H1 (cell line): ENCODE measurements at regions not wholly inside any gene's neighbourhood (a gene's known extent, or its start where the extent isn't known, plus 50 kb on each side); places are given as distances from the start of the nearest gene placed in this dataset.

ENCODE experiments used
- CTCF ChIA-PET: fragments of 300-600 bp; sonication (Branson Sonifier 250); formaldehyde crosslinking; loops from one replicate; lab custom pipeline; 2021; ENCODE audit not compliant: partially characterized antibody; lab: Charles Lee
- POLR2A ChIA-PET: fragments of 300-600 bp; sonication (Branson Sonifier 250); formaldehyde crosslinking; loops from one replicate; lab custom pipeline; 2021; ENCODE audit warnings: inconsistent platforms; ENCODE audit not compliant: partially characterized antibody; lab: Charles Lee
- DNase-seq, 2 experiments: peaks; one replicate each; pipeline versions ENCODE4 v3.0.0 to v3.0.0-alpha.2; 2010 to 2022; ENCODE audit warnings: low spot score in 2 of 2, low read depth in 1 of 2, mixed read lengths in 1 of 2
- FAIRE-seq: peaks from 2 replicates; lab custom pipeline; 2011; peaks lifted over from hg19 to GRCh38; lab: Jason Lieb, UNC
- H2AFZ ChIP-seq: 2 replicates; pipeline ENCODE4 v1.8.1; 2012; ENCODE audit warnings: low read length, inconsistent platforms
- H2AK5ac ChIP-seq: 2 replicates; pipeline ENCODE4 v1.6.1; 2013; ENCODE audit warnings: low read depth, low read length
- H2BK120ac ChIP-seq: replicated peaks from 2 replicates; pipeline ENCODE3; 2013; ENCODE audit warnings: low read depth, low read length, inconsistent platforms
- H2BK12ac ChIP-seq: 2 replicates; pipeline ENCODE4 v1.6.1; 2013; ENCODE audit warnings: low read depth, low read length
- H2BK15ac ChIP-seq: 2 replicates; pipeline ENCODE4 v1.6.1; 2013; ENCODE audit warnings: low read length
- H2BK20ac ChIP-seq: 2 replicates; pipeline ENCODE4 v1.6.1; 2013; ENCODE audit warnings: low read length
- H2BK5ac ChIP-seq: 2 replicates; pipeline ENCODE4 v1.6.1; 2013; ENCODE audit warnings: low read depth, low read length
- H3K14ac ChIP-seq: 2 replicates; pipeline ENCODE4 v1.6.1; 2013; ENCODE audit warnings: inconsistent platforms; ENCODE audit not compliant: insufficient read length
- H3K18ac ChIP-seq: 2 replicates; pipeline ENCODE4 v1.6.1; 2013; ENCODE audit warnings: low read length; ENCODE audit errors: extremely low read depth
- H3K23ac ChIP-seq: 2 replicates; pipeline ENCODE4 v1.6.1; 2013; ENCODE audit warnings: inconsistent platforms; ENCODE audit not compliant: insufficient read length
- H3K23me2 ChIP-seq: 2 replicates; pipeline ENCODE4 v1.6.1; 2013; ENCODE audit warnings: low read depth, low read length
- H3K27ac ChIP-seq: 2 replicates; pipeline ENCODE4 v1.6.1; 2011; ENCODE audit warnings: low read depth, low read length, inconsistent platforms
- H3K27me3 ChIP-seq, 4 experiments: replicated peaks in 1 of 4; 1 replicate in 1 of 4; 2 replicates in 3 of 4; pipeline versions ENCODE4 v1.6.1 to v1.8.1; 2011 to 2013; ENCODE audit warnings: low read length in 3 of 4, mild to moderate bottlenecking in 3 of 4, inconsistent platforms in 2 of 4, mixed read lengths in 2 of 4, moderate library complexity in 1 of 4; ENCODE audit not compliant: control insufficient read depth in 3 of 4, insufficient read depth in 3 of 4; ENCODE audit errors: extremely low read depth in 1 of 4
- H3K36me3 ChIP-seq, 4 experiments: 2 replicates each; pipeline versions ENCODE4 v1.6.1 to v1.8.1; 2011 to 2013; ENCODE audit warnings: mild to moderate bottlenecking in 4 of 4, low read length in 3 of 4, moderate library complexity in 2 of 4, control low read depth in 1 of 4, inconsistent platforms in 1 of 4; ENCODE audit not compliant: insufficient read depth in 4 of 4, control insufficient read depth in 2 of 4
- H3K4ac ChIP-seq: replicated peaks from 2 replicates; pipeline ENCODE3; 2013; ENCODE audit warnings: low read length, low read depth, mixed read lengths, inconsistent platforms; ENCODE audit not compliant: insufficient read length
- H3K4me1 ChIP-seq, 4 experiments: replicated peaks in 1 of 4; 1 replicate in 1 of 4; 2 replicates in 3 of 4; pipeline versions ENCODE4 v1.6.1 to v1.8.1; 2011 to 2013; ENCODE audit warnings: low read length in 3 of 4, inconsistent platforms in 2 of 4, mixed read lengths in 1 of 4; ENCODE audit not compliant: insufficient read depth in 4 of 4, control insufficient read depth in 3 of 4
- H3K4me2 ChIP-seq, 2 experiments: 2 replicates each; pipeline versions ENCODE4 v1.6.1 to v1.8.1; 2011 to 2013; ENCODE audit warnings: low read depth in 2 of 2, low read length in 2 of 2, control low read depth in 1 of 2, inconsistent platforms in 1 of 2, mild to moderate bottlenecking in 1 of 2; ENCODE audit not compliant: insufficient read depth in 1 of 2
- H3K4me3 ChIP-seq, 4 experiments: fragments of 200-600, 300-600 bp in 1 of 4; sonication (generic), shearing (Covaris generic), sonication (Bioruptor Twin) in 1 of 4; 2 replicates each; pipeline versions ENCODE4 v1.5.1 to v1.8.1; 2011 to 2016; ENCODE audit warnings: low read length in 4 of 4, low read depth in 3 of 4, control low read depth in 2 of 4, inconsistent platforms in 2 of 4, mild to moderate bottlenecking in 2 of 4, mixed read lengths in 1 of 4, moderate library complexity in 1 of 4; ENCODE audit not compliant: insufficient read depth in 2 of 4; ENCODE audit errors: extremely low read depth in 1 of 4
- H3K56ac ChIP-seq: replicated peaks from 2 replicates; pipeline ENCODE3; 2013; ENCODE audit warnings: low read depth, mild to moderate bottlenecking, mixed read lengths, low read length, inconsistent platforms; ENCODE audit not compliant: insufficient read length
- H3K79me1 ChIP-seq: 2 replicates; pipeline ENCODE4 v1.6.1; 2013; ENCODE audit warnings: low read depth, low read length, control low read depth
- H3K79me2 ChIP-seq, 2 experiments: 2 replicates each; pipeline versions ENCODE4 v1.6.1 to v1.8.1; 2012 to 2013; ENCODE audit warnings: low read length in 2 of 2, mild to moderate bottlenecking in 2 of 2, inconsistent platforms in 1 of 2; ENCODE audit not compliant: insufficient read depth in 2 of 2, control insufficient read depth in 1 of 2
- H3K9ac ChIP-seq, 4 experiments: replicated peaks in 1 of 4; 1 replicate in 1 of 4; 2 replicates in 3 of 4; pipeline versions ENCODE4 v1.6.1 to v1.8.1; 2011 to 2013; ENCODE audit warnings: low read depth in 3 of 4, low read length in 3 of 4, control low read depth in 2 of 4, mild to moderate bottlenecking in 2 of 4, moderate library complexity in 2 of 4, inconsistent platforms in 1 of 4; ENCODE audit errors: extremely low read depth in 1 of 4
- H3K9me3 ChIP-seq, 2 experiments: 2 replicates each; pipeline versions ENCODE4 v1.6.1 to v1.8.1; 2012 to 2013; ENCODE audit warnings: mild to moderate bottlenecking in 2 of 2, moderate library complexity in 2 of 2, control low read depth in 1 of 2, inconsistent platforms in 1 of 2, low read depth in 1 of 2, low read length in 1 of 2, mixed read lengths in 1 of 2; ENCODE audit not compliant: insufficient read depth in 2 of 2
- H4K20me1 ChIP-seq, 2 experiments: replicated peaks in 1 of 2; 2 replicates each; pipeline versions ENCODE3 to v1.8.1; 2011 to 2013; ENCODE audit warnings: inconsistent platforms in 2 of 2, low read length in 2 of 2, mild to moderate bottlenecking in 1 of 2; ENCODE audit not compliant: insufficient read depth in 2 of 2, control insufficient read depth in 1 of 2
- H4K5ac ChIP-seq: 2 replicates; pipeline ENCODE4 v1.6.1; 2013; ENCODE audit warnings: low read length, low read depth, mixed read lengths, inconsistent platforms; ENCODE audit not compliant: insufficient read length
- H4K8ac ChIP-seq: 2 replicates; pipeline ENCODE4 v1.8.0; 2013; ENCODE audit warnings: mild to moderate bottlenecking, moderate library complexity, low read length, inconsistent platforms; ENCODE audit not compliant: insufficient read depth; ENCODE audit errors: extremely low read depth
- H4K91ac ChIP-seq: replicated peaks from 2 replicates; pipeline ENCODE3; 2013; ENCODE audit warnings: low read length, mixed read lengths, inconsistent platforms; ENCODE audit not compliant: insufficient read length
- ATF2 ChIP-seq: IDR thresholded peaks from 2 replicates; pipeline ENCODE4 v1.6.1; 2012; ENCODE audit warnings: low read length, inconsistent platforms
- BACH1 ChIP-seq: IDR thresholded peaks from 2 replicates; pipeline ENCODE4 v1.6.1; 2012; ENCODE audit warnings: low read length, improper control_type of control experiment
- EZH2 ChIP-seq: fragments of 200-600 bp; sonication (generic); IDR thresholded peaks from 2 replicates; pipeline ENCODE4 v1.7.1; 2012; ENCODE audit warnings: low read depth, mild to moderate bottlenecking, moderate library complexity, low read length, inconsistent platforms; ENCODE audit not compliant: severe bottlenecking
- GTF2F1 ChIP-seq: IDR thresholded peaks from 2 replicates; pipeline ENCODE4 v1.6.1; 2012; ENCODE audit warnings: low read depth, low read length, improper control_type of control experiment, borderline replicate concordance
- KDM1A ChIP-seq: fragments of 200-600, 300-600 bp; sonication (generic); IDR thresholded peaks from 2 replicates; pipeline ENCODE4 v1.7.1; 2016; ENCODE audit warnings: mild to moderate bottlenecking, low read length, borderline replicate concordance
- MAFK ChIP-seq: IDR thresholded peaks from 2 replicates; pipeline ENCODE4 v1.6.1; 2012; ENCODE audit warnings: low read depth, mild to moderate bottlenecking, improper control_type of control experiment, low read length
- RAD21 ChIP-seq, 2 experiments: IDR thresholded peaks in 1 of 2; conservative IDR thresholded peaks in 1 of 2; 2 replicates each; pipeline ENCODE4 v1.6.1; 2011; ENCODE audit warnings: low read depth in 2 of 2, low read length in 2 of 2, improper control_type of control experiment in 1 of 2, inconsistent platforms in 1 of 2, mild to moderate bottlenecking in 1 of 2, moderate library complexity in 1 of 2
- RXRA ChIP-seq: IDR thresholded peaks from 2 replicates; pipeline ENCODE4 v1.6.1; 2011; ENCODE audit warnings: low read depth, mild to moderate bottlenecking, low read length, moderate library complexity; ENCODE audit not compliant: insufficient read depth
- SIX5 ChIP-seq: IDR thresholded peaks from 2 replicates; pipeline ENCODE4 v1.6.1; 2011; ENCODE audit warnings: mild to moderate bottlenecking, low read depth, low read length
- SP1 ChIP-seq: IDR thresholded peaks from 2 replicates; pipeline ENCODE4 v1.6.1; 2011; ENCODE audit warnings: low read depth, low read length
- TAF7 ChIP-seq: optimal IDR thresholded peaks from 2 replicates; pipeline ENCODE3; 2011; ENCODE audit warnings: low read depth, mild to moderate bottlenecking, inconsistent platforms, low read length, moderate library complexity, borderline replicate concordance
- TCF12 ChIP-seq: IDR thresholded peaks from 2 replicates; pipeline ENCODE4 v1.6.1; 2011; ENCODE audit warnings: low read depth, mild to moderate bottlenecking, low read length
- TEAD4 ChIP-seq: IDR thresholded peaks from 2 replicates; pipeline ENCODE4 v1.6.1; 2012; ENCODE audit warnings: low read depth, low read length, inconsistent platforms, mixed read lengths
- WGBS, 2 experiments: shearing (Covaris generic) in 1 of 2; methylation state at CpG; one replicate each; pipeline versions ENCODE4 v1.1.6 to v1.1.7; 2013 to 2015; ENCODE audit warnings: low lambda C conversion rate in 2 of 2, mixed read lengths in 2 of 2, inconsistent platforms in 1 of 2, low coverage in 1 of 2, missing lambda C conversion rate in 1 of 2; ENCODE audit not compliant: insufficient replicate concordance in 2 of 2, insufficient coverage in 1 of 2, insufficient read length in 1 of 2; ENCODE audit errors: extremely low coverage in 1 of 2, missing lambda C conversion rate in 1 of 2; 5-methylcytosine and 5-hydroxymethylcytosine counted together

- no peak overlapping the region for H2BK15ac ChIP-seq
- no peak overlapping the region for H2AK5ac ChIP-seq
These were observed 147.0 kb upstream of the STXBP5 start for GRCh38 chr6:147057188-147057587.

More at GRCh38 chr6:147057188-147057587, 147.0 kb upstream of the STXBP5 start:
- Histone ChIP-seq H3K27ac (no peak overlapping the region), H3K27me3 (no peaks in the 10 kb centered on the region), H3K56ac (no peak overlapping the region), H4K5ac (no peak overlapping the region), H3K18ac (no peak overlapping the region), H3K9ac (no peak overlapping the region), H4K91ac (no peak overlapping the region), H3K14ac (no peak overlapping the region), H3K23me2 (no peaks in the 10 kb centered on the region), H2BK20ac (no peak overlapping the region), H4K8ac (no peak overlapping the region), H2BK12ac (no peak overlapping the region), H3K36me3 (no peaks in the 10 kb centered on the region), H3K23ac (no peak overlapping the region), H3K4ac (no peak overlapping the region), H3K4me2 (no peak overlapping the region), H3K79me2 (no peaks in the 10 kb centered on the region), H2BK5ac (no peak overlapping the region), H3K9me3 (no peaks in the 10 kb centered on the region), H4K20me1 (no peaks in the 10 kb centered on the region), H2AFZ (no peak overlapping the region), H3K4me3 (no peak overlapping the region), H3K79me1 (no peaks in the 10 kb centered on the region), H2BK120ac (no peak overlapping the region), H3K4me1 (peaks cover 2 to 15% (median 11%) of the 10 kb centered on the region in 4 experiments; a peak in 6 of 7 replicates)
- WGBS, 2 experiments: 100% methylated on average over 1 of the region's 1 CpG; no CpG with 5 or more reads in 1 of the 2 experiments
- FAIRE-seq (no peak), DNase-seq (no peak)
- POLR2A ChIA-PET: interaction anchor here (0.6 kb wide), 1 partner anchor 702 kb away, joined by 4 read pairs; no protein-coding TSS in a partner anchor
- no peak for TF ChIP-seq RXRA
- no peak for TF ChIP-seq TAF7
- TF ChIP-seq TCF12: no peak
- no peak for TF ChIP-seq RAD21 (IDR thresholded peaks at IDR 0.05 in 1 of 2, conservative IDR thresholded peaks at IDR 0.05 in 1 of 2; ENCODE audit: low read depth in 2 of 2, low read length in 2 of 2)
- TF ChIP-seq SP1: no peak
- TF ChIP-seq EZH2: no peak
- no peak for TF ChIP-seq MAFK
- no peak for TF ChIP-seq KDM1A
- no peak for TF ChIP-seq GTF2F1
- TF ChIP-seq SIX5: no peak
- no peak for TF ChIP-seq ATF2
- no peak for TF ChIP-seq TEAD4
- no peak for TF ChIP-seq BACH1
- CTCF ChIA-PET: no interaction called here
